GM21786 (cell line): ENCODE measurements at regions not wholly inside any gene's neighbourhood (a gene's known extent, or its start where the extent isn't known, plus 50 kb on each side); places are given as distances from the start of the nearest gene placed in this dataset.

Experiments used
- ATAC-seq: cut with Tn5 transposase; IDR thresholded peaks from one replicate; pipeline ENCODE4 v1.9.1; 2021; ENCODE audit not compliant: unreplicated experiment

- no peak for ATAC-seq
These were observed 73.0 kb upstream of the KCTD1 start for GRCh38 chr18:26621161-26622026.

GRCh38 chr18:26619350-26619749 lies 71.0 kb upstream of the KCTD1 start:
- ATAC-seq = no peak

- no peak for ATAC-seq
These were observed 69.8 kb upstream of the KCTD1 start for GRCh38 chr18:26618135-26618534.

GRCh38 chr18:26617151-26617554 lies 68.8 kb upstream of the KCTD1 start:
- ATAC-seq = no peak

GRCh38 chr18:26614374-26614773 lies 66.0 kb upstream of the KCTD1 start:
- no peak for ATAC-seq
